Endothelial cell of umbilical vein (primary cell): ENCODE measurements at regions not wholly inside any gene's neighbourhood (a gene's known extent, or its start where the extent isn't known, plus 50 kb on each side); places are given as distances from the start of the nearest gene placed in this dataset.

Experiments
- CTCF ChIP-seq, 2 donors: IDR thresholded peaks; 1 replicate in 1 of 2; 2 replicates in 1 of 2; pipeline ENCODE4 v1.5.1; 2011; ENCODE audit warnings: low read length in 2 of 2, mild to moderate bottlenecking in 2 of 2, moderate library complexity in 2 of 2, control low read depth in 1 of 2, inconsistent platforms in 1 of 2, low read depth in 1 of 2; ENCODE audit not compliant: insufficient read depth in 1 of 2; ENCODE audit errors: extremely low read depth in 1 of 2
- EZH2 ChIP-seq: IDR thresholded peaks from 2 replicates; pipeline ENCODE4 v1.6.1; 2012; ENCODE audit warnings: borderline replicate concordance, low read depth, mild to moderate bottlenecking, moderate library complexity, low read length, inconsistent platforms; ENCODE audit not compliant: severe bottlenecking
- JUN ChIP-seq: IDR thresholded peaks from 2 replicates; pipeline ENCODE4 v1.6.1; 2011; ENCODE audit warnings: borderline replicate concordance, low read depth; ENCODE audit not compliant: insufficient read length, insufficient read depth
- MYC ChIP-seq: IDR thresholded peaks from one replicate; pipeline ENCODE4 v1.6.1; 2011; ENCODE audit warnings: mild to moderate bottlenecking, low read depth, low read length
- POLR2A ChIP-seq: IDR thresholded peaks from 2 replicates; pipeline ENCODE4 v1.6.1; 2012; ENCODE audit warnings: low read depth, mild to moderate bottlenecking, control low read depth, low read length
- POLR2AphosphoS5 ChIP-seq: IDR thresholded peaks from 2 replicates; pipeline ENCODE4 v1.6.1; 2012; ENCODE audit warnings: low read depth, mild to moderate bottlenecking, control low read depth, low read length, moderate library complexity; ENCODE audit not compliant: insufficient read depth
- TF ChIP-seq, protein P1 (sequence below): IDR thresholded peaks from 2 replicates; pipeline ENCODE4 v1.6.1; 2011; ENCODE audit not compliant: insufficient read depth, insufficient read length

DNA sequence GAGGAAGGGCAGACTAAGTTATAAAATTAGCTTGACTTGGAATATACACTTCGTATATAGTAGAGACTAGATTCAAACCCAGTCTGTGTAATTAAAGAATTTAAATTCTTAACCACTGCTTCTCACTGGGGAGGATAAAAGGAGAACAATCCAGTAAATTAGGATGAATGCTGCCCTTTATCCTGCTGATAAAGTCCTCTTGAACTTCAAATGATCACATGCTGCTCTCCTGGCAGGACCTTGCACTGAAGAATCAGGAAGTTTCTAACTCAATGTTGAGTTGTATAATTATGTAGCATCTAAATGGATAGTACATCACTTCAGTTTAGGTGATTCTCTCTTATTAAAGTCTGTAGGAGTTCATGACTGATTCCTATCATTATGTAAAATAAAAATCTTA lies 1179.7 kb downstream of the DSC3 start:
- TF ChIP-seq CTCF (IDR thresholded peaks at IDR 0.05; ENCODE audit: extremely low read depth in 1 of 2, insufficient read depth in 1 of 2, low read depth in 1 of 2, low read length in 2 of 2), result no peak
- no peak for TF ChIP-seq POLR2AphosphoS5
- TF ChIP-seq POLR2A, result no peak
- TF ChIP-seq, protein P1, sequence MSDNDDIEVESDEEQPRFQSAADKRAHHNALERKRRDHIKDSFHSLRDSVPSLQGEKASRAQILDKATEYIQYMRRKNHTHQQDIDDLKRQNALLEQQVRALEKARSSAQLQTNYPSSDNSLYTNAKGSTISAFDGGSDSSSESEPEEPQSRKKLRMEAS, result no peak
- TF ChIP-seq EZH2, result no peak
- TF ChIP-seq JUN, result no peak
- no peak for TF ChIP-seq MYC
